H9 (cell line): ENCODE measurements at regions not wholly inside any gene's neighbourhood (a gene's known extent, or its start where the extent isn't known, plus 50 kb on each side); places are given as distances from the start of the nearest gene placed in this dataset.

Source experiments
- DNase-seq: peaks from one replicate; pipeline ENCODE4 v3.0.0-alpha.2; 2017
- H2AFZ ChIP-seq: one replicate; pipeline ENCODE4 v1.6.1; 2013; ENCODE audit warnings: mild to moderate bottlenecking, low read length, control low read depth, moderate library complexity
- H2AK5ac ChIP-seq: 2 replicates; pipeline ENCODE4 v1.6.1; 2013; ENCODE audit warnings: low read length, control low read depth, mixed read lengths; ENCODE audit not compliant: insufficient read length
- H2BK120ac ChIP-seq: one replicate; pipeline ENCODE4 v1.6.1; 2013; ENCODE audit warnings: low read depth, mild to moderate bottlenecking, low read length, control low read depth, inconsistent platforms; ENCODE audit not compliant: poor library complexity, severe bottlenecking
- H2BK12ac ChIP-seq: 2 replicates; pipeline ENCODE4 v1.6.1; 2013; ENCODE audit warnings: low read length, control low read depth, mixed read lengths, low read depth; ENCODE audit not compliant: insufficient read length
- H2BK15ac ChIP-seq: 2 replicates; pipeline ENCODE4 v1.6.1; 2013; ENCODE audit warnings: low read depth, low read length, control low read depth
- H2BK20ac ChIP-seq: one replicate; pipeline ENCODE4 v1.6.1; 2013; ENCODE audit warnings: low read depth, mild to moderate bottlenecking, low read length, control low read depth, inconsistent platforms; ENCODE audit not compliant: poor library complexity, severe bottlenecking
- H2BK5ac ChIP-seq: 2 replicates; pipeline ENCODE4 v1.6.1; 2013; ENCODE audit warnings: low read length, control low read depth, mixed read lengths; ENCODE audit not compliant: insufficient read length
- H3K14ac ChIP-seq: 2 replicates; pipeline ENCODE4 v1.6.1; 2013; ENCODE audit warnings: low read length, control low read depth; ENCODE audit not compliant: insufficient read depth
- H3K18ac ChIP-seq: 2 replicates; pipeline ENCODE4 v1.6.1; 2013; ENCODE audit warnings: low read depth, mild to moderate bottlenecking, mixed read lengths, low read length, control low read depth; ENCODE audit not compliant: insufficient read length
- H3K23ac ChIP-seq: 2 replicates; pipeline ENCODE4 v1.6.1; 2013; ENCODE audit warnings: low read length, control low read depth, mixed read lengths, low read depth; ENCODE audit not compliant: insufficient read length
- H3K23me2 ChIP-seq: 2 replicates; pipeline ENCODE4 v1.6.1; 2013; ENCODE audit warnings: low read depth, mild to moderate bottlenecking, mixed read lengths, low read length, control low read depth; ENCODE audit not compliant: insufficient read length, poor library complexity, severe bottlenecking
- H3K27ac ChIP-seq: 2 replicates; pipeline ENCODE4 v1.5.1; 2013; ENCODE audit warnings: low read length, control low read depth, mixed read lengths, low read depth; ENCODE audit not compliant: insufficient read length
- H3K27me3 ChIP-seq: 2 replicates; pipeline ENCODE4 v1.6.1; 2013; ENCODE audit warnings: low read length, control low read depth, inconsistent platforms; ENCODE audit not compliant: insufficient read depth
- H3K4ac ChIP-seq: 2 replicates; pipeline ENCODE4 v1.6.1; 2013; ENCODE audit warnings: low read depth, mild to moderate bottlenecking, control low read depth, inconsistent platforms, low read length, moderate library complexity
- H3K4me1 ChIP-seq: 2 replicates; pipeline ENCODE4 v1.6.1; 2013; ENCODE audit warnings: low read length, control low read depth, inconsistent platforms; ENCODE audit not compliant: insufficient read depth
- H3K4me2 ChIP-seq: 2 replicates; pipeline ENCODE4 v1.6.1; 2013; ENCODE audit warnings: low read length, control low read depth, mixed read lengths; ENCODE audit not compliant: insufficient read length, insufficient read depth
- H3K56ac ChIP-seq: 2 replicates; pipeline ENCODE4 v1.6.1; 2013; ENCODE audit warnings: low read depth, mild to moderate bottlenecking, mixed read lengths, low read length, control low read depth; ENCODE audit not compliant: insufficient read length
- H3K79me1 ChIP-seq: 2 replicates; pipeline ENCODE4 v1.6.1; 2013; ENCODE audit warnings: low read depth, mild to moderate bottlenecking, moderate library complexity, low read length, control low read depth, inconsistent platforms; ENCODE audit not compliant: insufficient read depth, poor library complexity, severe bottlenecking
- H3K79me2 ChIP-seq: 2 replicates; pipeline ENCODE4 v1.6.1; 2013; ENCODE audit warnings: low read length, control low read depth, inconsistent platforms; ENCODE audit not compliant: insufficient read depth
- H3K9ac ChIP-seq: 2 replicates; pipeline ENCODE4 v1.6.1; 2013; ENCODE audit warnings: low read length, control low read depth, mixed read lengths; ENCODE audit not compliant: insufficient read length; ENCODE audit errors: extremely low read depth
- H3K9me3 ChIP-seq: one replicate; pipeline ENCODE4 v1.6.1; 2013; ENCODE audit warnings: low read depth, low read length, inconsistent platforms; ENCODE audit not compliant: control insufficient read depth
- H3T11ph ChIP-seq: one replicate; pipeline ENCODE4 v1.6.1; 2013; ENCODE audit warnings: mild to moderate bottlenecking, low read length, control low read depth, inconsistent platforms
- H4K20me1 ChIP-seq: one replicate; pipeline ENCODE4 v1.6.1; 2013; ENCODE audit not compliant: control insufficient read depth, insufficient read length, insufficient read depth
- H4K5ac ChIP-seq: 2 replicates; pipeline ENCODE4 v1.6.1; 2013; ENCODE audit warnings: low read depth, mild to moderate bottlenecking, mixed read lengths, low read length, control low read depth; ENCODE audit not compliant: insufficient read length
- H4K8ac ChIP-seq: replicated peaks from 2 replicates; pipeline ENCODE4 v1.6.1; 2013; ENCODE audit warnings: low read length, control low read depth, mixed read lengths, low read depth; ENCODE audit not compliant: insufficient read length
- H4K91ac ChIP-seq: 2 replicates; pipeline ENCODE4 v1.6.1; 2013; ENCODE audit warnings: low read depth, mild to moderate bottlenecking, moderate library complexity, mixed read lengths, low read length, control low read depth; ENCODE audit not compliant: insufficient read length
- H3K27ac Mint-ChIP-seq, 3 experiments: 2 replicates in 2 of 3; 3 replicates in 1 of 3; pipeline ENCODE4 v1.8.0; 2020 to 2021; ENCODE audit warnings: mixed read lengths in 3 of 3, mild to moderate bottlenecking in 1 of 3, moderate library complexity in 1 of 3
- H3K27me3 Mint-ChIP-seq: 2 replicates; pipeline ENCODE4 v1.8.0; 2021; ENCODE audit warnings: low read depth, mild to moderate bottlenecking, moderate library complexity, mixed read lengths
- H3K36me3 Mint-ChIP-seq, 3 experiments: 2 replicates in 2 of 3; 3 replicates in 1 of 3; pipeline ENCODE4 v1.8.0; 2020 to 2021; ENCODE audit warnings: low read depth in 3 of 3, mixed read lengths in 3 of 3; ENCODE audit not compliant: insufficient read depth in 1 of 3
- H3K4me1 Mint-ChIP-seq, 2 experiments: 2 replicates each; pipeline ENCODE4 v1.8.0; 2020; ENCODE audit warnings: mixed read lengths in 2 of 2
- H3K4me3 Mint-ChIP-seq, 2 experiments: 2 replicates in 1 of 2; 3 replicates in 1 of 2; pipeline ENCODE4 v1.8.0; 2020 to 2021; ENCODE audit warnings: mild to moderate bottlenecking in 2 of 2, mixed read lengths in 2 of 2, moderate library complexity in 1 of 2
- H3K9me3 Mint-ChIP-seq, 2 experiments: 2 replicates in 1 of 2; 3 replicates in 1 of 2; pipeline ENCODE4 v1.8.0; 2020; ENCODE audit warnings: mild to moderate bottlenecking in 2 of 2, mixed read lengths in 2 of 2, moderate library complexity in 1 of 2
- WGBS: extraction: QIAGEN DNeasy Blood & Tissue Kit; methylation state at CpG from one replicate; pipeline ENCODE4 v1.1.7; 2013; ENCODE audit warnings: missing lambda C conversion rate, low lambda C conversion rate, mixed read lengths; ENCODE audit not compliant: insufficient read length; ENCODE audit errors: extremely low coverage; 5-methylcytosine and 5-hydroxymethylcytosine counted together
- TF ChIP-seq, protein P1 (sequence below): fragments of 200-600 bp; sonication (generic); conservative IDR thresholded peaks from 3 replicates; pipeline ENCODE4 v1.8.0; 2021; ENCODE audit warnings: antibody characterized with exemption, mild to moderate bottlenecking

DNA sequence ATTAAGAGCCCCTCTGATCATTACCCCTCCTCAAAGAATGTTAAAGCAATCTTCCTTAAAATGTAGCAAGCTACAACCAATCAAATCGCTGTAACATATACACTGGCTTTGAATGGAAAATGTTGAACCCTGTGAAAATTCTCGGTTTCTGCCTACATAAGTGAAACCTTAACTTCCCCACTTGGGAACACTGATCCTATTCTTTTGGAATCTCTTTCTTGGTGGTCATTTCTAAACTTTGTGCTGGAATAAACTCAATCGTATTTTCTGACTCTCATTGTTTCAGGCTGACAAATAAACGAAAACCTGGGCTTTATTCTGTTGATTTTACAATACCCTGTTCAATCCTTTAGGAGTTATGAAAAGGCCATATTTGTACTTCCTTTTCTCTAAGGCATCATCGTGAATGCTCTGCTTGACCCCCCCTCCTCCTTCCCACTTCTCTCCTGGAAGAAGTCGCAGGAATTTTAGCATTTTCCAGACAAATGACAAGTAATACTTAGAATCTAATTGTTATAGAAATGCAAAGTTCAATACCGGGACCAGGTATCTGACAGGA is 155.1 kb upstream of the FAM13C start:
- TF ChIP-seq, protein P1, sequence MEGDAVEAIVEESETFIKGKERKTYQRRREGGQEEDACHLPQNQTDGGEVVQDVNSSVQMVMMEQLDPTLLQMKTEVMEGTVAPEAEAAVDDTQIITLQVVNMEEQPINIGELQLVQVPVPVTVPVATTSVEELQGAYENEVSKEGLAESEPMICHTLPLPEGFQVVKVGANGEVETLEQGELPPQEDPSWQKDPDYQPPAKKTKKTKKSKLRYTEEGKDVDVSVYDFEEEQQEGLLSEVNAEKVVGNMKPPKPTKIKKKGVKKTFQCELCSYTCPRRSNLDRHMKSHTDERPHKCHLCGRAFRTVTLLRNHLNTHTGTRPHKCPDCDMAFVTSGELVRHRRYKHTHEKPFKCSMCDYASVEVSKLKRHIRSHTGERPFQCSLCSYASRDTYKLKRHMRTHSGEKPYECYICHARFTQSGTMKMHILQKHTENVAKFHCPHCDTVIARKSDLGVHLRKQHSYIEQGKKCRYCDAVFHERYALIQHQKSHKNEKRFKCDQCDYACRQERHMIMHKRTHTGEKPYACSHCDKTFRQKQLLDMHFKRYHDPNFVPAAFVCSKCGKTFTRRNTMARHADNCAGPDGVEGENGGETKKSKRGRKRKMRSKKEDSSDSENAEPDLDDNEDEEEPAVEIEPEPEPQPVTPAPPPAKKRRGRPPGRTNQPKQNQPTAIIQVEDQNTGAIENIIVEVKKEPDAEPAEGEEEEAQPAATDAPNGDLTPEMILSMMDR, result no peak
- no peak overlapping the region for H3K27ac ChIP-seq
- DNase-seq, result no peak
- Mint-ChIP-seq H3K9me3 (no peaks in the 10 kb centered on the region), H3K4me1 (peaks cover 21 to 26% of the 10 kb centered on the region in 2 experiments), H3K36me3 (no peaks in the 10 kb centered on the region), H3K4me3 (no peak overlapping the region), H3K27me3 (peaks cover 11% of the 10 kb centered on the region), H3K27ac (no peak overlapping the region)
- H3T11ph ChIP-seq, result no peak overlapping the region
- no CpG with 5 or more reads among the region's 7 CpGs for WGBS
- no peaks in the 10 kb centered on the region for H3K79me2 ChIP-seq
- no peaks in the 10 kb centered on the region for H4K20me1 ChIP-seq
- no peak overlapping the region for H2AK5ac ChIP-seq
- no peaks in the 10 kb centered on the region for H3K23me2 ChIP-seq
- no peak overlapping the region for H2BK15ac ChIP-seq
- H3K4ac ChIP-seq, result no peak overlapping the region
- no peak overlapping the region for H3K4me2 ChIP-seq
- H3K9ac ChIP-seq, result no peak overlapping the region
- no peak overlapping the region for H2BK20ac ChIP-seq
- no peak overlapping the region for H4K5ac ChIP-seq
- H4K8ac ChIP-seq, result no peak overlapping the region
- no peaks in the 10 kb centered on the region for H3K27me3 ChIP-seq
- H4K91ac ChIP-seq, result no peak overlapping the region
- no peaks in the 10 kb centered on the region for H3K79me1 ChIP-seq
- no peak overlapping the region for H2BK5ac ChIP-seq
- H3K23ac ChIP-seq, result no peak overlapping the region
- no peak overlapping the region for H2BK12ac ChIP-seq
- H3K18ac ChIP-seq, result no peak overlapping the region
- H2AFZ ChIP-seq, result no peak overlapping the region
- no peak overlapping the region for H3K14ac ChIP-seq
- no peaks in the 10 kb centered on the region for H3K4me1 ChIP-seq
- no peaks in the 10 kb centered on the region for H3K9me3 ChIP-seq
- no peak overlapping the region for H2BK120ac ChIP-seq
- H3K56ac ChIP-seq, result no peak overlapping the region
